Mucosa of descending colon (tissue), 3 donors: ENCODE measurements at regions not wholly inside any gene's neighbourhood (a gene's known extent, or its start where the extent isn't known, plus 50 kb on each side); places are given as distances from the start of the nearest gene placed in this dataset.
"Not testable (repeated sequence)": the region's sequence is repeated elsewhere in the genome, so short reads cannot be mapped to it uniquely, and the experiment has no call there.

Experiments used
- ATAC-seq: fragments of 200-7000 bp; cut with Tn5 transposase; one replicate; pipeline ENCODE4 v1.9.1; 2020; ENCODE audit warnings: mild to moderate bottlenecking, moderate library complexity
- DNase-seq, 3 donors: peaks; one replicate each; pipeline ENCODE4 v3.0.0-alpha.2; 2020
- H3K36me3 ChIP-seq: fragments of 200-600 bp; one replicate; pipeline ENCODE4 v1.8.0; 2021; ENCODE audit warnings: low read depth, mild to moderate bottlenecking
- H3K4me1 ChIP-seq: fragments of 200-600 bp; one replicate; pipeline ENCODE4 v1.8.0; 2021; ENCODE audit warnings: low read depth, mild to moderate bottlenecking
- H3K4me3 ChIP-seq: fragments of 200-600 bp; one replicate; pipeline ENCODE4 v1.8.0; 2021; ENCODE audit warnings: mild to moderate bottlenecking
- H3K9me3 ChIP-seq: fragments of 200-600 bp; one replicate; pipeline ENCODE4 v1.8.0; 2021; ENCODE audit warnings: mild to moderate bottlenecking
- CTCF ChIP-seq: fragments of 200-600 bp; IDR thresholded peaks from one replicate; pipeline ENCODE4 v1.8.0; 2022; ENCODE audit warnings: antibody characterized with exemption, mild to moderate bottlenecking
- intact Hi-C, 2 donors: fragments of 100-400 bp; cut with DNase I in 1 of 2; cut with micrococcal nuclease in 1 of 2; formaldehyde crosslinking; loops; one replicate each; pipeline versions ENCODE4 v1.11.0 to v1.11.1; 2022; cut with DNase I, micrococcal nuclease
- donor health status: DM: no; HTN: no; CAD: no; lungs with moderate emphysema.
- donor health status: DM: no; HTN: no; CAD: no.
- donor health status: DM: no; HTN: yes; CAD: no.

GRCh38 chr1:220942278-220942677 lies 63.0 kb downstream of the HLX start:
- no peak overlapping the region for H3K4me3 ChIP-seq
- DNase-seq, result no peak
- intact Hi-C loops, result no loop called here
- ATAC-seq, result no peak
- no peak for TF ChIP-seq CTCF
- H3K4me1 ChIP-seq, result no peaks in the 10 kb centered on the region
- no peaks in the 10 kb centered on the region for H3K36me3 ChIP-seq
- H3K9me3 ChIP-seq, result no peaks in the 10 kb centered on the region

GRCh38 chr1:220942914-220943313 lies 63.7 kb downstream of the HLX start:
- ATAC-seq, intact Hi-C loops, H3K36me3 ChIP-seq, H3K9me3 ChIP-seq, H3K4me3 ChIP-seq, DNase-seq, H3K4me1 ChIP-seq: not testable (repeated sequence)

DNA sequence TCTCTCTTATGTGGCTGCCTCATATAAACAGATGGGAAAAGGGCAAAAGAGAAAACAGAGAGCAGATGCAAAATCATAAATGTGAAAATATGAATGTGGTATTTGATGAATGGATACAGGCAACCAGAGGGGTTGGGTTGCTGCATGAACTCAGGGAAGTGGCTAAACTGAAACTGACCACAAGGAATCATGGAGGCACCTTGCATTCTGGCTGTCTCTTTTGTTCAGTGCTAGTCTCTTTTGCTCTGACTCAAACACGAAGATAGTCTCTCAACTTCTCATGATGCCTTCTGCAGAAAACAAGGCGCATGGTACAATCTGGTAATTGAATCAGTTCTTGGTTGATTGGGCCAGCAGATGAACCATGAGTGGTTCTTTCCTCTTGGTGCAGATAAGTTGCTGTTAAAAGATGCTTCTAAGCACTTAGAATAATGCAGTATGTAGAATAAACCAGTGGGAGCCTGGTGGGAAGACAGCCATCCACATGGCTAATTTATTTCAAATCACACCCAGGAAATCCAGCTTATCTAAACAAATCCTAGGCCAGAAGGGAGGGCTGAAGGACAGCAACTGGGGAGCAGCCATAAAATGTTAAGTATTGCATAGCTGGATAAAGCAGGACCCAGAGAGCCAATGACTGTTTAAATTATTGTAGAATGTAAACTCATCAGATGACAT lies 64.2 kb downstream of the HLX start:
- DNase-seq, result no peak
- Histone ChIP-seq H3K9me3 (no peaks in the 10 kb centered on the region), H3K4me1 (no peaks in the 10 kb centered on the region), H3K36me3 (no peaks in the 10 kb centered on the region), H3K4me3 (no peak overlapping the region)
- no peak for ATAC-seq
- intact Hi-C loops, result no loop called here
- no peak for TF ChIP-seq CTCF

DNA sequence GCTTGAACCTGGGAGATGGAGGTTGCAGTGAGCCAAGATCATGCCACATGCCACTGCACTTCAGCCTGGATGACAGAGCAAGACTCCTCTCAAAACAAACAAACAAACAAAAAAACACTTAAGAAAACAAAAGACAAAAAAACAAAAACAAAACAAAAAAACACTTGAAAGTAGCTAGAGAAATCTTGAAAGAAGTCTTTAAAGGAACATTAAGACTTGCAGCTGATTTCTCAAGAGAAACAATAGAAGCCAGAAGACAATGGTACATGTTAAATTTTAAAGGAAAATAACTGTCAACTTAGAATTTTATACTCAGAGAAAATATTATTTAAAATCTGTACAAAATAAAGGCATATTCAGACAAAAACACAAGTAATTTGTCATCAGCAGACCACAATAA lies 71.3 kb downstream of the HLX start:
- no peak for TF ChIP-seq CTCF
- intact Hi-C loops, result no loop called here
- no peak for ATAC-seq

GRCh38 chr1:220952961-220953643 lies 73.9 kb downstream of the HLX start:
- no peaks in the 10 kb centered on the region for H3K4me1 ChIP-seq
- peaks cover 11% of the 10 kb centered on the region for H3K9me3 ChIP-seq
- TF ChIP-seq CTCF, result no peak
- H3K36me3 ChIP-seq, result no peaks in the 10 kb centered on the region
- DNase-seq (no peak), ATAC-seq (no peak)
- intact Hi-C loops, result no loop called here
- H3K4me3 ChIP-seq, result no peak overlapping the region

More for the DNA sequence above, 71.3 kb downstream of the HLX start:
- no peak for DNase-seq
- no peaks in the 10 kb centered on the region for H3K36me3 ChIP-seq
- no peaks in the 10 kb centered on the region for H3K4me1 ChIP-seq
- no peak overlapping the region for H3K4me3 ChIP-seq
- H3K9me3 ChIP-seq, result peaks cover 11% of the 10 kb centered on the region

DNA sequence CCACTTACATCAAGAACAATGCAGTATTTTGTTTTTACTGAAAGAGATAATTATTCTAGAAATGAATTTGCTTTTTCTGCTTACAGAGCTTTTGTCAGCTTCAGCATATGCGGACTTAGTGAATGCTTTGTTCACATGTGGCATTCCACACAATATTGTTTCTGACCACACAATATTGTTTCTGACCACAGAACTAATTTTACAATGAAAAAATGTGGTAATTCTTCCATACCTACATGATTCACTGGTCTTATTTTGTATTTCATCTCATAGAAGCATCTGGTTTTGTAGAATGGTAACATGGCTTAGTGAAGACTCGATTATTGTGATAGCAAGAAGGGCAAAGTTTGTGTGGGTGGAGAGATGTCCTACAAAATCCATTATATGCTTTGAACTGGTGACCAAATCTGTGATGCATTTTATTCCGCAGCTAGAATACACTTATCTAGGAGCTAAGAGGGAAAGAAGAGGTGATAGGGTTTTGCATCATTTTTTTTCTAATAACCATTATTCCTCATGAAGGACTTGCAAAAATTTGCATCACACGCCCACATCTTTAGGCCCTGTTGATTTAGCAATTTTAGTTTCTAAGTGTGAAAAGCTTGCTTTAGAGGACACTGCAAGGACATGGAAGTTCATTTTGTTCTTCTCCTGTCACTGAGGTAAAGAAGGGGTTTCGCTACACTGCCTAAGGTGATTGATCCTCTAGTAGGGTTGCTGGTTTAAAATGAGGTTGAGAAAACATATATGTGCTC lies 75.3 kb downstream of the HLX start:
- ATAC-seq (no peak), DNase-seq (no peak)
- Histone ChIP-seq H3K4me3 (no peak overlapping the region), H3K36me3 (no peaks in the 10 kb centered on the region), H3K4me1 (no peaks in the 10 kb centered on the region), H3K9me3 (peaks cover 11% of the 10 kb centered on the region)
- intact Hi-C loops, result no loop called here
- TF ChIP-seq CTCF, result no peak
